Endothelial cell (in vitro differentiated cells): ENCODE measurements at regions not wholly inside any gene's neighbourhood (a gene's known extent, or its start where the extent isn't known, plus 50 kb on each side); places are given as distances from the start of the nearest gene placed in this dataset.
"Not testable (repeated sequence)": the region's sequence is repeated elsewhere in the genome, so short reads cannot be mapped to it uniquely, and the experiment has no call there.

Experiments
- DNase-seq: peaks from one replicate; pipeline ENCODE4 v3.0.0; 2021; ENCODE audit warnings: low spot score
- H3K27ac Mint-ChIP-seq: one replicate; pipeline ENCODE4 v1.8.0; 2021; ENCODE audit warnings: mixed read lengths, inconsistent platforms; ENCODE audit not compliant: unreplicated experiment
- H3K27me3 Mint-ChIP-seq: one replicate; pipeline ENCODE4 v1.8.0; 2021; ENCODE audit warnings: mild to moderate bottlenecking, moderate library complexity, mixed read lengths, inconsistent platforms; ENCODE audit not compliant: unreplicated experiment
- H3K36me3 Mint-ChIP-seq: one replicate; pipeline ENCODE4 v1.8.0; 2021; ENCODE audit warnings: mild to moderate bottlenecking, low read depth, mixed read lengths, inconsistent platforms; ENCODE audit not compliant: unreplicated experiment
- H3K4me1 Mint-ChIP-seq: one replicate; pipeline ENCODE4 v1.8.0; 2021; ENCODE audit warnings: mild to moderate bottlenecking, mixed read lengths, inconsistent platforms; ENCODE audit not compliant: unreplicated experiment
- H3K4me3 Mint-ChIP-seq: one replicate; pipeline ENCODE4 v1.8.0; 2021; ENCODE audit warnings: mild to moderate bottlenecking, mixed read lengths, inconsistent platforms; ENCODE audit not compliant: unreplicated experiment
- H3K9me3 Mint-ChIP-seq: one replicate; pipeline ENCODE4 v1.8.0; 2021; ENCODE audit warnings: mixed read lengths, inconsistent platforms; ENCODE audit not compliant: unreplicated experiment
- CTCF ChIP-seq: fragments of 200-600 bp; sonication (generic); IDR thresholded peaks from one replicate; pipeline ENCODE4 v1.5.0; 2021; ENCODE audit warnings: antibody characterized with exemption; ENCODE audit not compliant: unreplicated experiment

GRCh38 chr4:10225096-10225495, 108.5 kb upstream of the WDR1 start:
- Mint-ChIP-seq H3K27ac (no peak overlapping the region), H3K4me3 (no peak overlapping the region)
- TF ChIP-seq CTCF, result no peak

GRCh38 chr4:10223782-10224181, 107.2 kb upstream of the WDR1 start:
- no peaks in the 10 kb centered on the region for H3K4me1 Mint-ChIP-seq

More at GRCh38 chr4:10225096-10225495, 108.5 kb upstream of the WDR1 start:
- no peaks in the 10 kb centered on the region for H3K36me3 Mint-ChIP-seq
- no peaks in the 10 kb centered on the region for H3K27me3 Mint-ChIP-seq
- no peaks in the 10 kb centered on the region for H3K9me3 Mint-ChIP-seq
- H3K4me1 Mint-ChIP-seq, result no peaks in the 10 kb centered on the region
- DNase-seq, result no peak

GRCh38 chr4:10213481-10213880, 96.9 kb upstream of the WDR1 start:
- H3K36me3 Mint-ChIP-seq, H3K9me3 Mint-ChIP-seq, H3K27me3 Mint-ChIP-seq, H3K4me1 Mint-ChIP-seq, DNase-seq, H3K4me3 Mint-ChIP-seq, H3K27ac Mint-ChIP-seq: not testable (repeated sequence)

More at GRCh38 chr4:10223782-10224181, 107.2 kb upstream of the WDR1 start:
- TF ChIP-seq CTCF, result no peak
- H3K9me3 Mint-ChIP-seq, result no peaks in the 10 kb centered on the region
- H3K36me3 Mint-ChIP-seq, result no peaks in the 10 kb centered on the region
- H3K27ac Mint-ChIP-seq, result no peak overlapping the region
- H3K27me3 Mint-ChIP-seq, result peaks cover under 1% of the 10 kb centered on the region
- no peak overlapping the region for H3K4me3 Mint-ChIP-seq
- DNase-seq, result no peak

- Mint-ChIP-seq H3K36me3 (no peaks in the 10 kb centered on the region), H3K27me3 (peaks cover 4% of the 10 kb centered on the region), H3K9me3 (no peaks in the 10 kb centered on the region), H3K4me1 (peaks cover 2% of the 10 kb centered on the region), H3K27ac (no peak overlapping the region), H3K4me3 (no peak overlapping the region)
- no peak for DNase-seq
- TF ChIP-seq CTCF, result no peak
Observed at GRCh38 chr4:10212901-10213300, 96.3 kb upstream of the WDR1 start.

GRCh38 chr4:10212400-10212799, 95.8 kb upstream of the WDR1 start:
- no peak overlapping the region for H3K4me3 Mint-ChIP-seq
- peaks cover 1% of the 10 kb centered on the region for H3K4me1 Mint-ChIP-seq
- DNase-seq, result no peak
- no peaks in the 10 kb centered on the region for H3K9me3 Mint-ChIP-seq
- no peak for TF ChIP-seq CTCF
- peaks cover 4% of the 10 kb centered on the region for H3K27me3 Mint-ChIP-seq
- H3K27ac Mint-ChIP-seq, result no peak overlapping the region
- no peaks in the 10 kb centered on the region for H3K36me3 Mint-ChIP-seq

- TF ChIP-seq CTCF, result no peak
- H3K4me1 Mint-ChIP-seq, result no peaks in the 10 kb centered on the region
- H3K4me3 Mint-ChIP-seq, result no peak overlapping the region
- H3K36me3 Mint-ChIP-seq, result no peaks in the 10 kb centered on the region
- DNase-seq, result no peak
- no peaks in the 10 kb centered on the region for H3K9me3 Mint-ChIP-seq
- peaks cover 4% of the 10 kb centered on the region for H3K27me3 Mint-ChIP-seq
- H3K27ac Mint-ChIP-seq, result no peak overlapping the region
Observed at GRCh38 chr4:10207116-10207515, 90.5 kb upstream of the WDR1 start.
